Mesenchymal stem cell (in vitro differentiated cells and primary cell): ENCODE measurements at regions not wholly inside any gene's neighbourhood (a gene's known extent, or its start where the extent isn't known, plus 50 kb on each side); places are given as distances from the start of the nearest gene placed in this dataset.

Source experiments
- DNase-seq: peaks from one replicate; pipeline ENCODE4 v3.0.0-alpha.2; 2013
- H2AFZ ChIP-seq: one replicate; pipeline ENCODE4 v1.6.1; 2013; ENCODE audit warnings: low read depth, mild to moderate bottlenecking, control low read depth, inconsistent platforms, low read length, moderate library complexity
- H2AK5ac ChIP-seq: 2 replicates; pipeline ENCODE4 v1.6.1; 2013; ENCODE audit warnings: low read length, moderate library complexity, mild to moderate bottlenecking, inconsistent platforms; ENCODE audit not compliant: severe bottlenecking
- H2BK120ac ChIP-seq: one replicate; pipeline ENCODE4 v1.6.1; 2013; ENCODE audit warnings: low read depth, mild to moderate bottlenecking, inconsistent platforms, low read length, moderate library complexity
- H2BK12ac ChIP-seq, 2 experiments: one replicate each; pipeline ENCODE4 v1.6.1; 2013; ENCODE audit warnings: inconsistent platforms in 2 of 2, low read length in 2 of 2, mild to moderate bottlenecking in 2 of 2, moderate library complexity in 2 of 2, control low read depth in 1 of 2
- H2BK15ac ChIP-seq: one replicate; pipeline ENCODE4 v1.6.1; 2013; ENCODE audit warnings: mild to moderate bottlenecking, low read depth, inconsistent platforms; ENCODE audit not compliant: poor library complexity, severe bottlenecking
- H2BK5ac ChIP-seq: 2 replicates; pipeline ENCODE4 v1.6.1; 2013; ENCODE audit warnings: low read depth, mild to moderate bottlenecking, low read length, control low read depth, inconsistent platforms; ENCODE audit not compliant: poor library complexity, severe bottlenecking
- H3K14ac ChIP-seq, 2 experiments: one replicate each; pipeline ENCODE4 v1.6.1; 2013; ENCODE audit warnings: inconsistent platforms in 2 of 2, low read length in 2 of 2, control low read depth in 1 of 2, mild to moderate bottlenecking in 1 of 2, moderate library complexity in 1 of 2
- H3K18ac ChIP-seq, 2 experiments: one replicate each; pipeline ENCODE4 v1.6.1; 2013; ENCODE audit warnings: inconsistent platforms in 2 of 2, low read length in 2 of 2, control low read depth in 1 of 2, low read depth in 1 of 2, mild to moderate bottlenecking in 1 of 2
- H3K23ac ChIP-seq, 2 experiments: one replicate each; pipeline ENCODE4 v1.6.1; 2013; ENCODE audit warnings: inconsistent platforms in 2 of 2, low read length in 2 of 2, mild to moderate bottlenecking in 2 of 2, moderate library complexity in 2 of 2, control low read depth in 1 of 2
- H3K27ac ChIP-seq: 2 replicates; pipeline ENCODE4 v1.5.1; 2013; ENCODE audit warnings: mild to moderate bottlenecking, moderate library complexity, low read length, control low read depth, inconsistent platforms; ENCODE audit not compliant: poor library complexity, severe bottlenecking
- H3K27me3 ChIP-seq, 2 experiments: 2 replicates each; pipeline versions ENCODE4 v1.6.1 to v1.7.0; 2013; ENCODE audit warnings: low read length in 2 of 2, mild to moderate bottlenecking in 2 of 2, moderate library complexity in 2 of 2, control low read depth in 1 of 2, inconsistent platforms in 1 of 2; ENCODE audit not compliant: control insufficient read depth in 1 of 2, insufficient read depth in 1 of 2
- H3K36me3 ChIP-seq, 2 experiments: 2 replicates each; pipeline versions ENCODE4 v1.6.1 to v1.7.0; 2013; ENCODE audit warnings: low read length in 2 of 2, control low read depth in 1 of 2, inconsistent platforms in 1 of 2, low read depth in 1 of 2, mild to moderate bottlenecking in 1 of 2; ENCODE audit not compliant: insufficient read depth in 2 of 2, control insufficient read depth in 1 of 2
- H3K4ac ChIP-seq, 2 experiments: one replicate each; pipeline ENCODE4 v1.6.1; 2013; ENCODE audit warnings: inconsistent platforms in 2 of 2, low read length in 2 of 2, mild to moderate bottlenecking in 2 of 2, moderate library complexity in 2 of 2, control low read depth in 1 of 2, low read depth in 1 of 2
- H3K4me1 ChIP-seq: 2 replicates; pipeline ENCODE4 v1.6.1; 2013; ENCODE audit warnings: low read depth, low read length, control low read depth; ENCODE audit not compliant: control insufficient read depth, insufficient read depth
- H3K4me2 ChIP-seq: 2 replicates; pipeline ENCODE4 v1.6.1; 2013; ENCODE audit warnings: low read length, mild to moderate bottlenecking, inconsistent platforms; ENCODE audit not compliant: poor library complexity, severe bottlenecking
- H3K4me3 ChIP-seq, 2 experiments: 2 replicates each; pipeline versions ENCODE4 v1.5.1 to v1.7.0; 2013; ENCODE audit warnings: low read length in 2 of 2, mild to moderate bottlenecking in 2 of 2, control low read depth in 1 of 2, low read depth in 1 of 2; ENCODE audit not compliant: insufficient read depth in 1 of 2
- H3K79me1 ChIP-seq: replicated peaks from 2 replicates; pipeline ENCODE4 v1.6.1; 2013; ENCODE audit warnings: mild to moderate bottlenecking, control low read depth, low read length, inconsistent platforms; ENCODE audit not compliant: poor library complexity, severe bottlenecking
- H3K9ac ChIP-seq: 2 replicates; pipeline ENCODE4 v1.7.0; 2013; ENCODE audit warnings: mild to moderate bottlenecking, low read length, moderate library complexity
- H3K9me3 ChIP-seq: 2 replicates; pipeline ENCODE4 v1.7.0; 2013; ENCODE audit warnings: mild to moderate bottlenecking, low read length; ENCODE audit not compliant: control insufficient read depth
- H4K8ac ChIP-seq: one replicate; pipeline ENCODE4 v1.6.1; 2013; ENCODE audit warnings: inconsistent platforms, mild to moderate bottlenecking, low read length, moderate library complexity
- H4K91ac ChIP-seq: one replicate; pipeline ENCODE4 v1.6.1; 2013; ENCODE audit warnings: mild to moderate bottlenecking, low read length, inconsistent platforms
- WGBS: methylation state at CpG from one replicate; pipeline ENCODE4 v1.1.7; 2013; ENCODE audit warnings: mixed read lengths; 5-methylcytosine and 5-hydroxymethylcytosine counted together

GRCh38 chr4:29588617-29589016 is 1131.6 kb upstream of the PCDH7 start:
- no peaks in the 10 kb centered on the region for H3K27me3 ChIP-seq
- H3K27ac ChIP-seq, result no peak overlapping the region
- H2BK5ac ChIP-seq, result no peak overlapping the region
- no peak overlapping the region for H3K9ac ChIP-seq
- H2BK120ac ChIP-seq, result no peak overlapping the region
- 42% methylated on average over 2 of the region's 3 CpGs for WGBS
- H3K4me1 ChIP-seq, result no peaks in the 10 kb centered on the region
- H2AK5ac ChIP-seq, result no peak overlapping the region
- H3K23ac ChIP-seq, result no peak overlapping the region
- H3K18ac ChIP-seq, result no peak overlapping the region
- DNase-seq, result no peak
- no peak overlapping the region for H3K14ac ChIP-seq
- no peak overlapping the region for H4K8ac ChIP-seq
- no peak overlapping the region for H3K4ac ChIP-seq
- H2AFZ ChIP-seq, result no peak overlapping the region
- no peak overlapping the region for H2BK15ac ChIP-seq
- no peaks in the 10 kb centered on the region for H3K79me1 ChIP-seq
- H3K4me2 ChIP-seq, result no peak overlapping the region
- H4K91ac ChIP-seq, result no peak overlapping the region
- H2BK12ac ChIP-seq, result no peak overlapping the region
- H3K4me3 ChIP-seq, result no peak overlapping the region
- no peaks in the 10 kb centered on the region for H3K36me3 ChIP-seq
- peaks cover 11% of the 10 kb centered on the region for H3K9me3 ChIP-seq

DNA sequence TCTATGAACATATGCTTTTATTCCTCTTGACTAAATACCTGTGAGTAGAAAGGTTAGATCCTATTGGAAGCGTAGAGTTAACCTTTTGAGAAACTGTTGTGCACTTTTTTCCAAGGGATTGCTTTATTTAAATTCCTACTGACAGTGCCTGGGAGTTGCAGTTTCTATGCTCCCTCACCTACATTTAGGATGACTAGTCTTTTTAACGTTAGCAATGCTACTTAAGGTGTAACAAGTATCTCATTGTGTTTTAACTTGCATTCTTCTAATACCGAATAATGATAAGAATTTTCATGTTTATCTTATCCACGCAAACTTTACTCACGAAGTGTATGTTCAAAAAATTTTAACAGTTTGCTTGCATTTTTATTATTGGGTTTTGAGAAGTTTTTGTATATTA is 1123.9 kb upstream of the PCDH7 start:
- no peak overlapping the region for H3K4me2 ChIP-seq
- H3K27ac ChIP-seq, result no peak overlapping the region
- DNase-seq, result no peak
- H4K8ac ChIP-seq, result no peak overlapping the region
- H3K4me1 ChIP-seq, result no peaks in the 10 kb centered on the region
- no peak overlapping the region for H2AK5ac ChIP-seq
- no peak overlapping the region for H3K14ac ChIP-seq
- no peak overlapping the region for H3K4me3 ChIP-seq
- H2AFZ ChIP-seq, result no peak overlapping the region
- H3K4ac ChIP-seq, result no peak overlapping the region
- no peak overlapping the region for H2BK15ac ChIP-seq
- no peaks in the 10 kb centered on the region for H3K27me3 ChIP-seq
- H2BK5ac ChIP-seq, result no peak overlapping the region
- H2BK120ac ChIP-seq, result no peak overlapping the region
- no peak overlapping the region for H3K18ac ChIP-seq
- H3K9ac ChIP-seq, result no peak overlapping the region
- no peaks in the 10 kb centered on the region for H3K79me1 ChIP-seq
- H3K9me3 ChIP-seq, result peaks cover 5% of the 10 kb centered on the region
- H3K36me3 ChIP-seq, result no peaks in the 10 kb centered on the region
- no peak overlapping the region for H4K91ac ChIP-seq
- no peak overlapping the region for H2BK12ac ChIP-seq
- 96% methylated on average over 3 of the region's 5 CpGs for WGBS
- no peak overlapping the region for H3K23ac ChIP-seq

DNA sequence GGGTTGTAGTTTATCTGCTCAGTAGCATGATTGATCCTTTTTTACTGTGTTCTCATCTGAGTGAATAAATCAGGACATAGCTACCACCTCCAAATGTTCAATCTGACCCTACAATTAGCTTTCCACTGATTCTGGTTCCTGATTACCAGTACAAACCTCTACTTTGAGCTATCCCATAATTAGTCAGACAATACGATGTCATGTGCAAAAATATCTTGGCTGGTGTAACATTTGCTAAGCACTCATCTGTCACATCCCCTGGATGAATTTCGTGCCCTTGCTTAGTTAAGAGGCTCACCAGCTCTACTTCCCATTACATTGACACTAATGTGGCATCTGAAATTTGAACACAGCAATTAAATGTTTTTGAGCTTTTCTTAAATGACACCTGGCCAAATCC is 1101.0 kb upstream of the PCDH7 start:
- Histone ChIP-seq H2AK5ac (no peak overlapping the region), H2AFZ (no peak overlapping the region)

GRCh38 chr4:29632199-29632598 is 1088.0 kb upstream of the PCDH7 start:
- H3K79me1 ChIP-seq, result no peaks in the 10 kb centered on the region
- no peak overlapping the region for H4K91ac ChIP-seq
- H3K14ac ChIP-seq, result no peak overlapping the region
- no peak overlapping the region for H3K4me2 ChIP-seq
- no peak overlapping the region for H3K4ac ChIP-seq
- peaks cover 2% of the 10 kb centered on the region for H3K9me3 ChIP-seq
- H3K9ac ChIP-seq, result no peak overlapping the region
- H2BK5ac ChIP-seq, result no peak overlapping the region
- no peak overlapping the region for H3K27ac ChIP-seq
- H2BK120ac ChIP-seq, result no peak overlapping the region
- H2BK15ac ChIP-seq, result no peak overlapping the region
- 38% methylated on average over 2 of the region's 2 CpGs for WGBS
- H3K36me3 ChIP-seq, result no peaks in the 10 kb centered on the region
- no peak overlapping the region for H3K18ac ChIP-seq
- no peak overlapping the region for H2BK12ac ChIP-seq
- H3K23ac ChIP-seq, result no peak overlapping the region
- DNase-seq, result no peak
- no peak overlapping the region for H2AK5ac ChIP-seq
- H4K8ac ChIP-seq, result no peak overlapping the region
- H2AFZ ChIP-seq, result no peak overlapping the region
- H3K27me3 ChIP-seq, result no peaks in the 10 kb centered on the region
- H3K4me3 ChIP-seq, result no peak overlapping the region
- no peaks in the 10 kb centered on the region for H3K4me1 ChIP-seq

More for the DNA sequence above, 1101.0 kb upstream of the PCDH7 start:
- Histone ChIP-seq H3K9ac (no peak overlapping the region), H3K14ac (no peak overlapping the region), H3K36me3 (no peaks in the 10 kb centered on the region), H3K4me1 (no peaks in the 10 kb centered on the region), H3K4ac (no peak overlapping the region), H3K9me3 (peaks cover 4% of the 10 kb centered on the region), H4K8ac (no peak overlapping the region), H3K4me3 (no peak overlapping the region), H3K23ac (no peak overlapping the region), H3K79me1 (no peaks in the 10 kb centered on the region), H2BK15ac (no peak overlapping the region), H2BK120ac (no peak overlapping the region), H2BK12ac (no peak overlapping the region), H3K27me3 (no peaks in the 10 kb centered on the region), H4K91ac (no peak overlapping the region), H3K18ac (no peak overlapping the region), H3K27ac (no peak overlapping the region), H2BK5ac (no peak overlapping the region), H3K4me2 (no peak overlapping the region)
- no peak for DNase-seq
- WGBS, result 84% methylated on average over 2 of the region's 2 CpGs
